K562 (cell line): ENCODE measurements at regions not wholly inside any gene's neighbourhood (a gene's known extent, or its start where the extent isn't known, plus 50 kb on each side); places are given as distances from the start of the nearest gene placed in this dataset.

Experiments
- ATAC-seq: fragments of 200-7000 bp; cut with Tn5 transposase; 3 replicates; pipeline ENCODE4 v1.9.1; 2020; ENCODE audit warnings: moderate library complexity
- BruUV-seq: library from RNA; stranded (reverse); fragments of 400-500 nt; replicated peaks from 2 replicates; lab custom pipeline; 2021; lab: Mats Ljungman, UMichigan
- CTCF ChIA-PET: fragments of 300-600 bp; formaldehyde crosslinking; extraction: SDS; loops from one replicate; lab custom pipeline; 2021; ENCODE audit warnings: low intra/inter-chr PET ratio; lab: Yijun Ruan, JAX
- POLR2A ChIA-PET: fragments of 300-600, 350-650 bp; sonication (Branson Sonifier 250); formaldehyde crosslinking; extraction: SDS; loops from one replicate; lab custom pipeline; 2021; ENCODE audit warnings: antibody characterized with exemption, inconsistent platforms; lab: Yijun Ruan, JAX
- DNase-seq, 4 experiments: peaks; one replicate each; pipeline versions ENCODE4 v3.0.0 to v3.0.0-alpha.2; 2011 to 2018; ENCODE audit warnings: low spot score in 3 of 4, mixed read lengths in 3 of 4; ENCODE audit errors: extremely low read depth in 1 of 4
- FAIRE-seq: peaks from 2 replicates; lab custom pipeline; 2011; peaks lifted over from hg19 to GRCh38; lab: Jason Lieb, UNC
- H2AFZ ChIP-seq: 2 replicates; pipeline ENCODE4 v1.6.0; 2011; ENCODE audit warnings: low read depth, low read length, control low read depth, inconsistent platforms
- H3K27ac ChIP-seq: fragments of 200-600 bp; 3 replicates; pipeline ENCODE4 v1.8.0; 2011; ENCODE audit warnings: low read depth, mild to moderate bottlenecking, control low read depth, inconsistent platforms, low read length, moderate library complexity, mixed read lengths; ENCODE audit errors: extremely low read depth
- H3K27me3 ChIP-seq, 2 experiments: fragments of 300-600 bp in 1 of 2; 2 replicates in 1 of 2; 3 replicates in 1 of 2; pipeline versions ENCODE4 v1.6.0 to v1.8.0; 2011; ENCODE audit warnings: inconsistent platforms in 2 of 2, low read length in 2 of 2, mild to moderate bottlenecking in 1 of 2, mixed read lengths in 1 of 2, moderate library complexity in 1 of 2; ENCODE audit not compliant: control insufficient read depth in 2 of 2, insufficient read depth in 2 of 2
- H3K36me3 ChIP-seq: fragments of 300-600 bp; 3 replicates; pipeline ENCODE4 v1.8.0; 2011; ENCODE audit warnings: mild to moderate bottlenecking, low read length, inconsistent platforms; ENCODE audit not compliant: control insufficient read depth, insufficient read depth
- H3K4me1 ChIP-seq, 2 experiments: fragments of 200-600 bp in 1 of 2; replicated peaks in 1 of 2; 2 replicates in 1 of 2; 3 replicates in 1 of 2; pipeline versions ENCODE4 v1.5.1 to v1.8.0; 2011; ENCODE audit warnings: inconsistent platforms in 2 of 2, low read length in 2 of 2, mild to moderate bottlenecking in 1 of 2, mixed read lengths in 1 of 2, moderate library complexity in 1 of 2; ENCODE audit not compliant: control insufficient read depth in 2 of 2, insufficient read depth in 2 of 2
- H3K4me2 ChIP-seq: 2 replicates; pipeline ENCODE4 v1.6.1; 2011; ENCODE audit warnings: low read length, control low read depth, inconsistent platforms, mixed read lengths; ENCODE audit not compliant: insufficient read depth
- H3K4me3 ChIP-seq: fragments of 200-600 bp; sonication (generic), shearing (Covaris generic); 2 replicates; pipeline ENCODE4 v1.5.1; 2016; ENCODE audit warnings: control low read depth, inconsistent platforms
- H3K79me2 ChIP-seq: fragments of 200-600 bp; 3 replicates; pipeline ENCODE4 v1.8.0; 2011; ENCODE audit warnings: low read length, inconsistent platforms; ENCODE audit not compliant: control insufficient read depth, insufficient read depth
- H3K9ac ChIP-seq, 2 experiments: 2 replicates each; pipeline versions ENCODE4 v1.6.0 to v1.6.1; 2011; ENCODE audit warnings: low read depth in 2 of 2, low read length in 2 of 2, control low read depth in 1 of 2, inconsistent platforms in 1 of 2, mild to moderate bottlenecking in 1 of 2, mixed read lengths in 1 of 2; ENCODE audit not compliant: insufficient read depth in 1 of 2
- H3K9me1 ChIP-seq: one replicate; pipeline ENCODE4 v1.6.0; 2011; ENCODE audit warnings: inconsistent platforms, mild to moderate bottlenecking, low read length, moderate library complexity; ENCODE audit not compliant: control insufficient read depth, insufficient read depth
- H3K9me3 ChIP-seq: replicated peaks from 2 replicates; pipeline ENCODE4 v1.5.1; 2011; ENCODE audit warnings: low read depth, low read length, inconsistent platforms; ENCODE audit not compliant: control insufficient read depth, insufficient read depth
- H4K20me1 ChIP-seq: replicated peaks from 2 replicates; pipeline ENCODE4 v1.6.1; 2011; ENCODE audit warnings: low read length, inconsistent platforms, mixed read lengths; ENCODE audit not compliant: control insufficient read depth, insufficient read depth
- ZNF512 ChIP-seq: IDR thresholded peaks from 2 replicates; pipeline ENCODE4 v1.6.1; 2016; ENCODE audit warnings: missing genetic modification characterization, missing compliant biosample characterization
- WGBS: fragments of 100-300 bp; shearing (Covaris generic); methylation state at CpG from one replicate; pipeline ENCODE4 v1.1.6; 2016; ENCODE audit warnings: low coverage, mixed read lengths; ENCODE audit not compliant: insufficient coverage; ENCODE audit errors: missing lambda C conversion rate; 5-methylcytosine and 5-hydroxymethylcytosine counted together
- in situ Hi-C: fragments of 300-500 bp; cut with MboI; formaldehyde crosslinking; loops from 4 replicates; pipeline ENCODE4 v1.15.0; 2018; ENCODE audit warnings: inconsistent platforms, mixed read lengths
- intact Hi-C: fragments of 100-400 bp; cut with micrococcal nuclease; formaldehyde crosslinking; loops from 2 replicates; pipeline ENCODE4 v1.14.2; 2022
- TF ChIP-seq, protein P1 (sequence below): fragments of 450-650 bp; IDR thresholded peaks from 2 replicates; pipeline ENCODE4 v1.7.1; 2018; ENCODE audit warnings: mild to moderate bottlenecking, low read depth; ENCODE audit not compliant: partially characterized antibody

DNA sequence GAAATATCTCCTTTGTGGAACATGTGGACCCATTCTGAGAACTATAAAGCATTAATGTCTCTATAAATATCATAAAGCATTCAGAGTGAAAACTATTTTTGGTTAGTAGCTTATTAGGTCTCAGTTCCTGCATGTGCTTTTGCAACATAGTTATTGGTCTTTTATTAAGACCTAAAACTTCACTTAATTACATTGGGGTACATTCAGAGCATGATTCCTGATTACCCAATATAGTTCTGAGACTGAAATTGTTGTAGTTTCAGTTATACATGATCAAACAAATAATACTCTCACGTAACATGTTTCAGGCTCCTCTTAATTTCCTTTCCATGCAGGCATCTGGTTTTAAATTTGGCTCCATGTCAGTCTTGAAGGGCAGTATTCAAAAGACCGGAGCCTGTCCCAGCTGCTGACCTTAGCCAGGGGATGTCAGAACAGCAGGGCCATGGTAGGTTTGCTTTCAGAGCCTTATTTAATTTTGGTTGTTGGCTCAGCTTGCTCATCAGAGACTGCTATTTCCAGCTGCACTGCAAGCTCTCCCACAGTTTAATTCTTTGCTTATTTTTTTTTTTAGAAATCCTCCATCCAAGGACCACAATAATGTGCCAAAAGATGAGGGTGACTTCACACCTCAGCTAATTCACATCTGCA is 447.8 kb upstream of the FZD8 start:
- no peaks in the 10 kb centered on the region for H3K36me3 ChIP-seq
- DNase-seq = no peak
- BruUV-seq = no TSS peak
- no peak for ATAC-seq
- 5% methylated on average over 2 of the region's 2 CpGs for WGBS
- H3K4me2 ChIP-seq = no peak overlapping the region
- H3K79me2 ChIP-seq = no peaks in the 10 kb centered on the region
- H2AFZ ChIP-seq = no peak overlapping the region
- H3K9me3 ChIP-seq = no peaks in the 10 kb centered on the region
- no peak for FAIRE-seq
- H3K9ac ChIP-seq = no peak overlapping the region
- no peaks in the 10 kb centered on the region for H3K27me3 ChIP-seq
- intact Hi-C loops = no loop called here
- H3K4me3 ChIP-seq = no peak overlapping the region
- TF ChIP-seq, protein P1, sequence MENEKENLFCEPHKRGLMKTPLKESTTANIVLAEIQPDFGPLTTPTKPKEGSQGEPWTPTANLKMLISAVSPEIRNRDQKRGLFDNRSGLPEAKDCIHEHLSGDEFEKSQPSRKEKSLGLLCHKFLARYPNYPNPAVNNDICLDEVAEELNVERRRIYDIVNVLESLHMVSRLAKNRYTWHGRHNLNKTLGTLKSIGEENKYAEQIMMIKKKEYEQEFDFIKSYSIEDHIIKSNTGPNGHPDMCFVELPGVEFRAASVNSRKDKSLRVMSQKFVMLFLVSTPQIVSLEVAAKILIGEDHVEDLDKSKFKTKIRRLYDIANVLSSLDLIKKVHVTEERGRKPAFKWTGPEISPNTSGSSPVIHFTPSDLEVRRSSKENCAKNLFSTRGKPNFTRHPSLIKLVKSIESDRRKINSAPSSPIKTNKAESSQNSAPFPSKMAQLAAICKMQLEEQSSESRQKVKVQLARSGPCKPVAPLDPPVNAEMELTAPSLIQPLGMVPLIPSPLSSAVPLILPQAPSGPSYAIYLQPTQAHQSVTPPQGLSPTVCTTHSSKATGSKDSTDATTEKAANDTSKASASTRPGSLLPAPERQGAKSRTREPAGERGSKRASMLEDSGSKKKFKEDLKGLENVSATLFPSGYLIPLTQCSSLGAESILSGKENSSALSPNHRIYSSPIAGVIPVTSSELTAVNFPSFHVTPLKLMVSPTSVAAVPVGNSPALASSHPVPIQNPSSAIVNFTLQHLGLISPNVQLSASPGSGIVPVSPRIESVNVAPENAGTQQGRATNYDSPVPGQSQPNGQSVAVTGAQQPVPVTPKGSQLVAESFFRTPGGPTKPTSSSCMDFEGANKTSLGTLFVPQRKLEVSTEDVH = no peak
- TF ChIP-seq ZNF512 (tag) = no peak
- no peaks in the 10 kb centered on the region for H3K4me1 ChIP-seq
- in situ Hi-C loops = no loop called here
- POLR2A ChIA-PET = no interaction called here
- H4K20me1 ChIP-seq = no peaks in the 10 kb centered on the region
- CTCF ChIA-PET = no interaction called here
- no peaks in the 10 kb centered on the region for H3K9me1 ChIP-seq
- H3K27ac ChIP-seq = no peak overlapping the region
